PC-3 (cell line): ENCODE measurements at regions not wholly inside any gene's neighbourhood (a gene's known extent, or its start where the extent isn't known, plus 50 kb on each side); places are given as distances from the start of the nearest gene placed in this dataset.

Source experiments
- ATAC-seq: fragments of 200-7000 bp; cut with Tn5 transposase; 2 replicates; pipeline ENCODE4 v1.9.1; 2020; ENCODE audit warnings: mild to moderate bottlenecking, moderate library complexity
- BruUV-seq: library from RNA; stranded (reverse); fragments of 400-500 nt; replicated peaks from 2 replicates; lab custom pipeline; 2021; lab: Mats Ljungman, UMichigan
- CTCF ChIA-PET: fragments of 300-600 bp; sonication (Branson Sonifier 250); formaldehyde crosslinking; loops from one replicate; lab custom pipeline; 2022; ENCODE audit warnings: antibody characterized with exemption; lab: Charles Lee
- POLR2A ChIA-PET: fragments of 300-600 bp; sonication (Branson Sonifier 250); formaldehyde crosslinking; loops from one replicate; lab custom pipeline; 2022; ENCODE audit warnings: antibody characterized with exemption; ENCODE audit not compliant: unreplicated experiment; lab: Charles Lee
- DNase-seq: peaks from one replicate; pipeline ENCODE4 v3.0.0-alpha.2; 2015
- H2AFZ ChIP-seq: fragments of 300-600 bp; sonication (generic); 2 replicates; pipeline ENCODE4 v1.6.0; 2016; ENCODE audit warnings: antibody characterized with exemption, low read length
- H3F3A ChIP-seq: fragments of 300-600 bp; sonication (generic); one replicate; pipeline ENCODE4 v1.6.0; 2017; ENCODE audit warnings: antibody characterized with exemption, low read length, control low read depth, mild to moderate bottlenecking; ENCODE audit not compliant: unreplicated experiment
- H3K27ac ChIP-seq: fragments of 300-600 bp; sonication (generic); 2 replicates; pipeline ENCODE4 v1.5.1; 2016; ENCODE audit warnings: mild to moderate bottlenecking, low read length
- H3K27me3 ChIP-seq: fragments of 300-600 bp; sonication (generic); 2 replicates; pipeline ENCODE4 v1.6.1; 2016; ENCODE audit warnings: low read length, mixed read lengths
- H3K36me3 ChIP-seq: fragments of 300-600 bp; sonication (generic); 2 replicates; pipeline ENCODE4 v1.6.1; 2016; ENCODE audit warnings: low read depth, mixed run types, low read length, mixed read lengths
- H3K4me1 ChIP-seq: fragments of 300-600 bp; sonication (generic); 2 replicates; pipeline ENCODE4 v1.5.1; 2016; ENCODE audit warnings: low read length; ENCODE audit not compliant: insufficient read depth
- H3K4me2 ChIP-seq: fragments of 300-600 bp; sonication (generic); 2 replicates; pipeline ENCODE4 v1.6.0; 2016; ENCODE audit warnings: low read length
- H3K4me3 ChIP-seq: fragments of 300-600 bp; sonication (generic); 2 replicates; pipeline ENCODE4 v1.5.1; 2016; ENCODE audit warnings: mild to moderate bottlenecking, low read length, mixed read lengths
- H3K79me2 ChIP-seq: fragments of 300-600 bp; sonication (generic); 2 replicates; pipeline ENCODE4 v1.6.1; 2017; ENCODE audit warnings: low read length, mixed read lengths
- H3K9ac ChIP-seq: fragments of 300-600 bp; sonication (generic); 2 replicates; pipeline ENCODE4 v1.6.0; 2016; ENCODE audit warnings: mild to moderate bottlenecking, low read length
- H3K9me2 ChIP-seq: fragments of 300-600 bp; sonication (generic); replicated peaks from 2 replicates; pipeline ENCODE4 v1.6.1; 2016; ENCODE audit warnings: mixed run types, low read length, mixed read lengths
- H3K9me3 ChIP-seq: fragments of 300-600 bp; sonication (generic); 2 replicates; pipeline ENCODE4 v1.6.1; 2016; ENCODE audit warnings: low read length, mixed read lengths
- H4K20me1 ChIP-seq: fragments of 300-600 bp; sonication (generic); 2 replicates; pipeline ENCODE4 v1.6.1; 2016; ENCODE audit warnings: low read length, mixed read lengths
- EZH2 ChIP-seq: fragments of 300-600 bp; sonication (generic); IDR thresholded peaks from one replicate; pipeline ENCODE4 v1.6.1; 2017; ENCODE audit warnings: antibody characterized with exemption, mild to moderate bottlenecking, low read length; ENCODE audit not compliant: unreplicated experiment
- EZH2phosphoT487 ChIP-seq: fragments of 300-600 bp; sonication (generic); IDR thresholded peaks from 2 replicates; pipeline ENCODE4 v1.6.1; 2018; ENCODE audit warnings: mild to moderate bottlenecking, antibody characterized with exemption, low read length, borderline replicate concordance
- intact Hi-C: fragments of 100-400 bp; cut with micrococcal nuclease; formaldehyde crosslinking; loops from 2 replicates; pipeline ENCODE4 v1.9.0; 2023
- TF ChIP-seq, protein P1 (sequence below): fragments of 300-600 bp; sonication (generic); conservative IDR thresholded peaks from 2 replicates; pipeline ENCODE4 v1.5.1; 2017; ENCODE audit warnings: antibody characterized with exemption, low read depth, mild to moderate bottlenecking, low read length

- Histone ChIP-seq H3K27me3 (no peaks in the 10 kb centered on the region), H3F3A (peaks cover 5% of the 10 kb centered on the region), H2AFZ (0 out of 2 replicates have a peak overlapping the region, but pooled peaks have one; percentile 0), H3K4me2 (peak overlapping the region; percentile 31; the same call in 1 of the 2 replicates), H3K79me2 (no peaks in the 10 kb centered on the region), H3K9ac (no peak overlapping the region), H3K9me2 (no peaks in the 10 kb centered on the region), H3K36me3 (no peaks in the 10 kb centered on the region), H4K20me1 (no peaks in the 10 kb centered on the region), H3K9me3 (no peaks in the 10 kb centered on the region), H3K4me1 (peaks cover 23% of the 10 kb centered on the region), H3K4me3 (no peak overlapping the region), H3K27ac (peak overlapping the region; percentile 33)
- TF ChIP-seq EZH2, result no peak
- TF ChIP-seq, protein P1, sequence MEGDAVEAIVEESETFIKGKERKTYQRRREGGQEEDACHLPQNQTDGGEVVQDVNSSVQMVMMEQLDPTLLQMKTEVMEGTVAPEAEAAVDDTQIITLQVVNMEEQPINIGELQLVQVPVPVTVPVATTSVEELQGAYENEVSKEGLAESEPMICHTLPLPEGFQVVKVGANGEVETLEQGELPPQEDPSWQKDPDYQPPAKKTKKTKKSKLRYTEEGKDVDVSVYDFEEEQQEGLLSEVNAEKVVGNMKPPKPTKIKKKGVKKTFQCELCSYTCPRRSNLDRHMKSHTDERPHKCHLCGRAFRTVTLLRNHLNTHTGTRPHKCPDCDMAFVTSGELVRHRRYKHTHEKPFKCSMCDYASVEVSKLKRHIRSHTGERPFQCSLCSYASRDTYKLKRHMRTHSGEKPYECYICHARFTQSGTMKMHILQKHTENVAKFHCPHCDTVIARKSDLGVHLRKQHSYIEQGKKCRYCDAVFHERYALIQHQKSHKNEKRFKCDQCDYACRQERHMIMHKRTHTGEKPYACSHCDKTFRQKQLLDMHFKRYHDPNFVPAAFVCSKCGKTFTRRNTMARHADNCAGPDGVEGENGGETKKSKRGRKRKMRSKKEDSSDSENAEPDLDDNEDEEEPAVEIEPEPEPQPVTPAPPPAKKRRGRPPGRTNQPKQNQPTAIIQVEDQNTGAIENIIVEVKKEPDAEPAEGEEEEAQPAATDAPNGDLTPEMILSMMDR, result no peak
- TF ChIP-seq EZH2phosphoT487, result no peak
- no TSS peak for BruUV-seq
- peak; percentile 80 for DNase-seq
- CTCF ChIA-PET, result interaction anchor here (0.5 to 0.6 kb wide), 2 partner anchors 1082 to 1265 kb away, joined by 3 to 14 read pairs; no protein-coding TSS in a partner anchor
- ATAC-seq, result peak; percentile 93
- intact Hi-C loops, result no loop called here
- POLR2A ChIA-PET, result interaction anchor here (0.6 kb wide), 1 partner anchor 187 kb away, joined by 6 read pairs; no protein-coding TSS in a partner anchor
Measured at GRCh38 chr2:175372704-175373701, 191.5 kb upstream of the ATP5MC3 start.

DNA sequence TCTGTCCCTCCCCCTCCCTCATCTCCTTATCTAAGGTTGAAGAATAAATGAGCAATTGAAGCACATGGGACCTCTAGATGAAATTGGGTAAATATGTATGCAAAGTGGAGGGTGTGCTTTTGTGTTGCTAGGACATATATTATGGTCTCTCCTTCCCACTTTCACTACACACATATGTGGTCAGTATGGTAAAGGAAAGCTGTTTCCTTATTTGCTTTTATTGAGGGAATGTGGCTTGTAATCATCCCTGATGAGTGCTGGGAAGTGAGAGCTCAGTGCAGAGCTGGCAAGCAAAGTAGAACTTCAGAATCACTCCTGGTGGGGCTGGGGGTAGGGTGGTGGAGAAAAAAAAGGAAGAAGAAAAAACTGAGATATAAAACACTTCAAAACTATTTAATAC lies 189.9 kb upstream of the ATP5MC3 start:
- TF ChIP-seq EZH2phosphoT487 (no peak), EZH2 (no peak)
- TF ChIP-seq, protein P1, result no peak
- Histone ChIP-seq H3K9me2 (no peaks in the 10 kb centered on the region), H3K9ac (no peak overlapping the region), H3K4me3 (no peak overlapping the region), H3K79me2 (no peaks in the 10 kb centered on the region), H3K27me3 (no peaks in the 10 kb centered on the region), H3K4me1 (peaks cover 27% of the 10 kb centered on the region), H2AFZ (no peak overlapping the region), H3F3A (peaks cover 5% of the 10 kb centered on the region), H3K4me2 (no peak overlapping the region), H3K27ac (no peak overlapping the region), H3K36me3 (no peaks in the 10 kb centered on the region), H4K20me1 (no peaks in the 10 kb centered on the region), H3K9me3 (no peaks in the 10 kb centered on the region)
- no peak for ATAC-seq
- CTCF ChIA-PET, result no interaction called here
- DNase-seq, result no peak
- intact Hi-C loops, result no loop called here
- no TSS peak for BruUV-seq
- POLR2A ChIA-PET, result no interaction called here
